ENCODE measurements at regions not wholly inside any gene's neighbourhood (a gene's known extent, or its start where the extent isn't known, plus 50 kb on each side); places are given as distances from the start of the nearest gene placed in this dataset.

- ChIA-PET CTCF (interaction anchor here (1.2 kb wide), 1 partner anchor 147 kb away, joined by 3 read pairs; no protein-coding TSS in a partner anchor), POLR2A (no interaction called here)
- H3K4me1 Mint-ChIP-seq (ENCODE audit: low read depth): no peaks in the 10 kb centered on the region
- H3K27ac Mint-ChIP-seq: no peak overlapping the region
- DNase-seq (no peak), ATAC-seq (no peak)
- no peaks in the 10 kb centered on the region for H3K27me3 Mint-ChIP-seq
- TF ChIP-seq CTCF (IDR thresholded peaks at IDR 0.05): no peak
- no peaks in the 10 kb centered on the region for H3K36me3 Mint-ChIP-seq (ENCODE audit: low read depth)
- no peak overlapping the region for H3K4me3 Mint-ChIP-seq
- intact Hi-C loops (cut with micrococcal nuclease): no loop called here
- no peaks in the 10 kb centered on the region for H3K9me3 Mint-ChIP-seq
Measured at GRCh38 chr13:58908019-58908679, 1255.6 kb downstream of the DIAPH3 start.

DNA sequence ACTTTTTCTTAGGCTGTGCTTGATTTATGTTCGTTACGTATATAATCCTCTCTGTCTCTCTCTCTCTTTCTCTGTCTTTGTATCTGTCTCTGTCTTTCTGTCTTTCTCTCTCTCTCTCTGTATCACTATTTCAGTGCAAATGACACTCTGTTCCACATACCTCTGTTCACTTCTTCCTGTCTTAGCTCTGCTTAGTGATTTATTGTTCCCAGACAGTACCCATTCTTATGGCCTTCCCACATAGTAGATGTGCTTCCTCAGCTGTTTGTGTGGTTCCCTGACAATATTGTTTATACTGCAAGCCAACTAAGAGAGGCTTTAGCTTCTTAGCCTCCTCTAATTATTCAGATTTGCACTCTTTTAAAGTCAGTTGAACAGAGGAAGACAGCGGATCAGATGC, 1244.2 kb downstream of the DIAPH3 start:
- TF ChIP-seq CTCF (IDR thresholded peaks at IDR 0.05): no peak
- H3K9me3 Mint-ChIP-seq: no peaks in the 10 kb centered on the region
- H3K27me3 Mint-ChIP-seq: no peaks in the 10 kb centered on the region
- ChIA-PET CTCF (interaction anchor here (0.7 kb wide), 1 partner anchor 271 kb away, joined by 3 read pairs; no protein-coding TSS in a partner anchor), POLR2A (no interaction called here)
- no peak overlapping the region for H3K27ac Mint-ChIP-seq
- DNase-seq (no peak), ATAC-seq (no peak)
- no peak overlapping the region for H3K4me3 Mint-ChIP-seq
- no peaks in the 10 kb centered on the region for H3K4me1 Mint-ChIP-seq (ENCODE audit: low read depth)
- H3K36me3 Mint-ChIP-seq (ENCODE audit: low read depth): no peaks in the 10 kb centered on the region
- intact Hi-C loops (cut with micrococcal nuclease): no loop called here

DNA sequence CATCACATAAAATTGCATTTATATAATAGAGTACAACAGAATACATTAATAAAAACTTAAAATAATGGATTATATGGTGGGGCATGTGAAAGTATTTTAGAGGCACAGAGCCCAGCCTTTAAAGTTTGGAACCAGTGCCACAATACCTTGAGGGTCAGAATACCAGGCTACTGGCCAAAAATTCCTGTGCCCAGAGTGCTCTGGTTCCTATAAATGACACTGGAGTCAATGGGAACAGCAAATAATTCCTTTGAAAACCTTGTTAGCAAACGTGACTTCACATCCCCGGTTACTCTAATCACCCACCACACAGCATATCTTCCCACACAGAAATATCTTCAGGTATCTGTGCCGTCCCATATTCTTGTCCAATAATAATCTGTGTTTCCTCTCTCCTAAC, 1242.6 kb downstream of the DIAPH3 start:
- no peak for TF ChIP-seq CTCF (IDR thresholded peaks at IDR 0.05)
- Mint-ChIP-seq H3K4me3 (no peak overlapping the region), H3K4me1 (ENCODE audit: low read depth) (no peaks in the 10 kb centered on the region), H3K9me3 (peaks cover 2% of the 10 kb centered on the region), H3K27ac (no peak overlapping the region), H3K27me3 (no peaks in the 10 kb centered on the region), H3K36me3 (ENCODE audit: low read depth) (no peaks in the 10 kb centered on the region)
- ChIA-PET CTCF (no interaction called here), POLR2A (no interaction called here)
- intact Hi-C loops (cut with micrococcal nuclease): no loop called here
- no peak for DNase-seq
- ATAC-seq: no peak

GRCh38 chr13:58926858-58927257, 1236.9 kb downstream of the DIAPH3 start:
- Mint-ChIP-seq H3K36me3 (ENCODE audit: low read depth) (no peaks in the 10 kb centered on the region), H3K4me1 (ENCODE audit: low read depth) (no peaks in the 10 kb centered on the region), H3K27ac (no peak overlapping the region), H3K9me3 (peaks cover 3% of the 10 kb centered on the region), H3K4me3 (no peak overlapping the region), H3K27me3 (no peaks in the 10 kb centered on the region)
- no peak for ATAC-seq
- ChIA-PET CTCF (no interaction called here), POLR2A (no interaction called here)
- DNase-seq: no peak
- TF ChIP-seq CTCF (IDR thresholded peaks at IDR 0.05): no peak
- intact Hi-C loops (cut with micrococcal nuclease): no loop called here

DNA sequence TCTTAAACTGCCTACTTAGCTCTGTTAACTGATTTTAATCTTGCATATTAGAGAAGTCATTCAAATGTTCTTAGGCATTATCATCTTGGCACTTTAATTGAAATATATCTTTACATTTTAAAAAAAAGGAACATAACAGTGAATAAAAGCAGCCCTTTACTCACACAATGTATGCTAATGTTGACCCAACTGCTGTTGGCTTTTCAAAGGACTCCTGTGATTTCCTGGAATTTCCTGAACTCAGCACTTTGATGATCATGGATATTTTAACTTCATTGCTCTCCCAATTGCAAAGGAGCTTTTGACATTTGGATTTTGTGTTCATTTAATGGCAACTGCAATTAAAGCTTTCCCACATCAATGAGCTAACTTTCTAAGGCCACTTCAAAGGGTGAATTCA, 1230.3 kb downstream of the DIAPH3 start:
- Mint-ChIP-seq H3K9me3 (peaks cover 2% of the 10 kb centered on the region), H3K4me1 (ENCODE audit: low read depth) (no peaks in the 10 kb centered on the region), H3K4me3 (no peak overlapping the region), H3K27ac (no peak overlapping the region), H3K36me3 (ENCODE audit: low read depth) (no peaks in the 10 kb centered on the region), H3K27me3 (no peaks in the 10 kb centered on the region)
- ChIA-PET CTCF (no interaction called here), POLR2A (no interaction called here)
- no peak for TF ChIP-seq CTCF (IDR thresholded peaks at IDR 0.05)
- intact Hi-C loops (cut with micrococcal nuclease): no loop called here
- DNase-seq (no peak), ATAC-seq (no peak)

Data from activated CD8-positive, alpha-beta T cell treated with anti-CD3 and anti-CD28 coated beads for 36 hours (primary cell).